ENCODE measurements at regions not wholly inside any gene's neighbourhood (a gene's known extent, or its start where the extent isn't known, plus 50 kb on each side); places are given as distances from the start of the nearest gene placed in this dataset.

- H3K27ac ChIP-seq, result no peak overlapping the region
- H3K27me3 ChIP-seq, result no peaks in the 10 kb centered on the region
- intact Hi-C loops (cut with DNase I; ENCODE audit: low total_unique reads), result no loop called here
- no peak for TF ChIP-seq CTCF (IDR thresholded peaks at IDR 0.05)
- no peak for TF ChIP-seq POLR2A (IDR thresholded peaks at IDR 0.05)
- H3K9me3 ChIP-seq, result no peaks in the 10 kb centered on the region
- H3K36me3 ChIP-seq, result no peaks in the 10 kb centered on the region
- no peaks in the 10 kb centered on the region for H3K4me1 ChIP-seq
- no peak overlapping the region for H3K4me3 ChIP-seq
- DNase-seq, result no peak
Measured at GRCh38 chr6:121020656-121021055, 313.6 kb downstream of the TBC1D32 start.

- Histone ChIP-seq H3K4me3 (no peak overlapping the region), H3K27ac (no peak overlapping the region), H3K27me3 (no peaks in the 10 kb centered on the region), H3K36me3 (no peaks in the 10 kb centered on the region), H3K9me3 (no peaks in the 10 kb centered on the region), H3K4me1 (no peaks in the 10 kb centered on the region)
- intact Hi-C loops (cut with DNase I; ENCODE audit: low total_unique reads), result no loop called here
- no peak for DNase-seq
- TF ChIP-seq CTCF (IDR thresholded peaks at IDR 0.05) (no peak), POLR2A (IDR thresholded peaks at IDR 0.05) (no peak)
Measured at GRCh38 chr6:121008553-121008952, 325.7 kb downstream of the TBC1D32 start.

GRCh38 chr6:121006024-121006423 is 328.3 kb downstream of the TBC1D32 start:
- Histone ChIP-seq H3K9me3 (no peaks in the 10 kb centered on the region), H3K4me1 (no peaks in the 10 kb centered on the region), H3K27ac (no peak overlapping the region), H3K4me3 (no peak overlapping the region), H3K27me3 (no peaks in the 10 kb centered on the region), H3K36me3 (no peaks in the 10 kb centered on the region)
- TF ChIP-seq CTCF (IDR thresholded peaks at IDR 0.05), result no peak
- no peak for TF ChIP-seq POLR2A (IDR thresholded peaks at IDR 0.05)
- intact Hi-C loops (cut with DNase I; ENCODE audit: low total_unique reads), result no loop called here
- no peak for DNase-seq

- Histone ChIP-seq H3K4me1 (no peaks in the 10 kb centered on the region), H3K36me3 (no peaks in the 10 kb centered on the region), H3K27me3 (no peaks in the 10 kb centered on the region), H3K4me3 (no peak overlapping the region), H3K27ac (no peak overlapping the region), H3K9me3 (no peaks in the 10 kb centered on the region)
- intact Hi-C loops (cut with DNase I; ENCODE audit: low total_unique reads), result no loop called here
- TF ChIP-seq POLR2A (IDR thresholded peaks at IDR 0.05) (no peak), CTCF (IDR thresholded peaks at IDR 0.05) (no peak)
- no peak for DNase-seq
Measured at GRCh38 chr6:121000381-121000780, 333.9 kb downstream of the TBC1D32 start.

- no peak overlapping the region for H3K27ac ChIP-seq
- no peaks in the 10 kb centered on the region for H3K4me1 ChIP-seq
- intact Hi-C loops (cut with DNase I; ENCODE audit: low total_unique reads), result no loop called here
- H3K27me3 ChIP-seq, result no peaks in the 10 kb centered on the region
- no peak for TF ChIP-seq CTCF (IDR thresholded peaks at IDR 0.05)
- no peak for TF ChIP-seq POLR2A (IDR thresholded peaks at IDR 0.05)
- H3K36me3 ChIP-seq, result no peaks in the 10 kb centered on the region
- no peak overlapping the region for H3K4me3 ChIP-seq
- H3K9me3 ChIP-seq, result no peaks in the 10 kb centered on the region
- no peak for DNase-seq
Measured at GRCh38 chr6:120996340-120996739, 337.9 kb downstream of the TBC1D32 start.

Data from uterus (tissue), 3 donors.